Breast epithelium (tissue), 4 donors: ENCODE measurements at regions not wholly inside any gene's neighbourhood (a gene's known extent, or its start where the extent isn't known, plus 50 kb on each side); places are given as distances from the start of the nearest gene placed in this dataset.
"Not testable (repeated sequence)": the region's sequence is repeated elsewhere in the genome, so short reads cannot be mapped to it uniquely, and the experiment has no call there.

Experiments used
- DNase-seq, 2 donors: peaks; one replicate each; pipeline ENCODE4 v3.0.0-alpha.2; 2019; ENCODE audit warnings: low spot score in 2 of 2
- H3K27ac ChIP-seq, 2 donors: fragments of 200-600 bp; sonication (generic) in 1 of 2; one replicate each; pipeline ENCODE4 v1.5.1; 2016 to 2019; ENCODE audit warnings: mild to moderate bottlenecking in 1 of 2
- H3K27me3 ChIP-seq, 2 donors: fragments of 200-600 bp; sonication (generic) in 1 of 2; one replicate each; pipeline versions ENCODE4 v1.5.1 to v1.6.0; 2017 to 2019; ENCODE audit warnings: control low read depth in 1 of 2, mild to moderate bottlenecking in 1 of 2
- H3K36me3 ChIP-seq: fragments of 200-600 bp; one replicate; pipeline ENCODE4 v1.5.1; 2019
- H3K4me1 ChIP-seq, 2 donors: fragments of 200-600 bp; sonication (generic); one replicate each; pipeline ENCODE4 v1.5.1; 2016 to 2019; ENCODE audit warnings: control low read depth in 1 of 2
- H3K4me3 ChIP-seq, 3 donors: fragments of 200-600 bp; sonication (generic); 1 replicate in 2 of 3; 2 replicates in 1 of 3; pipeline ENCODE4 v1.5.1; 2016 to 2019; ENCODE audit warnings: mild to moderate bottlenecking in 3 of 3, moderate library complexity in 2 of 3
- H3K9me3 ChIP-seq, 2 donors: fragments of 200-600 bp; sonication (generic) in 1 of 2; one replicate each; pipeline ENCODE4 v1.5.1; 2016 to 2019; ENCODE audit warnings: control low read depth in 1 of 2
- CTCF ChIP-seq, 3 donors: fragments of 450-650 bp; IDR thresholded peaks; one replicate each; pipeline ENCODE4 v1.5.1; 2016 to 2017; ENCODE audit warnings: antibody characterized with exemption in 3 of 3, mild to moderate bottlenecking in 3 of 3, moderate library complexity in 3 of 3
- POLR2A ChIP-seq: fragments of 450-650 bp; IDR thresholded peaks from one replicate; pipeline ENCODE4 v1.6.1; 2016; ENCODE audit warnings: antibody characterized with exemption, mild to moderate bottlenecking, moderate library complexity
- POLR2AphosphoS5 ChIP-seq, 3 donors: sonication (generic); formaldehyde crosslinking; IDR thresholded peaks; one replicate each; pipeline ENCODE4 v1.6.1; 2017; ENCODE audit warnings: antibody characterized with exemption in 3 of 3
- intact Hi-C: fragments of 100-400 bp; cut with DNase I; formaldehyde crosslinking; loops from one replicate; pipeline ENCODE4 v1.15.1; 2023; ENCODE audit warnings: low total_unique reads

GRCh38 chr10:44574596-44575480 lies 189.9 kb upstream of the CXCL12 start:
- no peak for DNase-seq
- no peaks in the 10 kb centered on the region for H3K4me1 ChIP-seq
- no peak overlapping the region for H3K4me3 ChIP-seq
- H3K36me3 ChIP-seq = no peaks in the 10 kb centered on the region
- H3K27me3 ChIP-seq = no peaks in the 10 kb centered on the region
- no peak for TF ChIP-seq POLR2AphosphoS5 (IDR thresholded peaks at IDR 0.05)
- no peaks in the 10 kb centered on the region for H3K9me3 ChIP-seq
- H3K27ac ChIP-seq = no peak overlapping the region
- intact Hi-C loops = loop anchor here (2.0 kb wide), 1 partner anchor 60 kb away; no protein-coding TSS in a partner anchor

- no peak for TF ChIP-seq POLR2A
- no peak for TF ChIP-seq CTCF (IDR thresholded peaks at IDR 0.05)
- no peak for TF ChIP-seq POLR2AphosphoS5 (IDR thresholded peaks at IDR 0.05)
- peak overlapping the region in 1 of 2 donors; percentile 70 for H3K27ac ChIP-seq
Observed at GRCh38 chr10:44575601-44576380, 190.9 kb upstream of the CXCL12 start.

GRCh38 chr10:44576702-44577191 lies 191.8 kb upstream of the CXCL12 start:
- H3K9me3 ChIP-seq = no peaks in the 10 kb centered on the region
- TF ChIP-seq POLR2AphosphoS5 (IDR thresholded peaks at IDR 0.05) = no peak
- TF ChIP-seq CTCF (IDR thresholded peaks at IDR 0.05) = no peak
- no peak for TF ChIP-seq POLR2A
- H3K4me1 ChIP-seq = no peaks in the 10 kb centered on the region
- H3K4me3 ChIP-seq = no peak overlapping the region
- intact Hi-C loops = no loop called here
- peak in 1 of 2 donors; percentile 21 for DNase-seq
- H3K36me3 ChIP-seq = no peaks in the 10 kb centered on the region
- H3K27me3 ChIP-seq = no peaks in the 10 kb centered on the region
- peak overlapping the region; percentile 70 to 74 for H3K27ac ChIP-seq

More at GRCh38 chr10:44575601-44576380, 190.9 kb upstream of the CXCL12 start:
- no peak for DNase-seq
- H3K4me1 ChIP-seq = no peaks in the 10 kb centered on the region
- no peak overlapping the region for H3K4me3 ChIP-seq
- no peaks in the 10 kb centered on the region for H3K36me3 ChIP-seq
- no peaks in the 10 kb centered on the region for H3K27me3 ChIP-seq
- intact Hi-C loops = loop anchor here (2.0 kb wide), 1 partner anchor 61 kb away; no protein-coding TSS in a partner anchor
- H3K9me3 ChIP-seq = no peaks in the 10 kb centered on the region

- H3K27me3 ChIP-seq = no peaks in the 10 kb centered on the region
- no peaks in the 10 kb centered on the region for H3K4me1 ChIP-seq
- no peak overlapping the region for H3K4me3 ChIP-seq
- H3K36me3 ChIP-seq = no peaks in the 10 kb centered on the region
- peak overlapping the region; percentile 70 to 74 for H3K27ac ChIP-seq
- no peak for DNase-seq
- no peak for TF ChIP-seq POLR2AphosphoS5 (IDR thresholded peaks at IDR 0.05)
- TF ChIP-seq CTCF (IDR thresholded peaks at IDR 0.05) = no peak
- no peak for TF ChIP-seq POLR2A
- intact Hi-C loops = no loop called here
- H3K9me3 ChIP-seq = no peaks in the 10 kb centered on the region
Observed at GRCh38 chr10:44577533-44577932, 192.6 kb upstream of the CXCL12 start.

GRCh38 chr10:44578271-44578670 lies 193.4 kb upstream of the CXCL12 start:
- Histone ChIP-seq H3K27me3 (no peaks in the 10 kb centered on the region), H3K36me3 (no peaks in the 10 kb centered on the region), H3K4me1 (no peaks in the 10 kb centered on the region), H3K4me3 (no peak overlapping the region), H3K9me3 (no peaks in the 10 kb centered on the region), H3K27ac (peak overlapping the region; percentile 70 to 74)
- intact Hi-C loops = no loop called here
- DNase-seq = no peak
- no peak for TF ChIP-seq CTCF (IDR thresholded peaks at IDR 0.05)

- H3K36me3 ChIP-seq, intact Hi-C loops, H3K4me3 ChIP-seq, DNase-seq, H3K9me3 ChIP-seq, H3K27ac ChIP-seq, H3K27me3 ChIP-seq, H3K4me1 ChIP-seq: not testable (repeated sequence)
Observed at GRCh38 chr10:44578963-44579362, 194.1 kb upstream of the CXCL12 start.
